IMR-90 (cell line): ENCODE measurements at regions not wholly inside any gene's neighbourhood (a gene's known extent, or its start where the extent isn't known, plus 50 kb on each side); places are given as distances from the start of the nearest gene placed in this dataset.
"Not testable (repeated sequence)": the region's sequence is repeated elsewhere in the genome, so short reads cannot be mapped to it uniquely, and the experiment has no call there.

ENCODE experiments used
- ATAC-seq: fragments of 200-7000 bp; cut with Tn5 transposase; 2 replicates; pipeline ENCODE4 v1.9.1; 2020; ENCODE audit warnings: low read depth, mild to moderate bottlenecking, moderate library complexity
- BruUV-seq: library from RNA; stranded (reverse); fragments of 400-500 nt; replicated peaks from 2 replicates; lab custom pipeline; 2021; lab: Mats Ljungman, UMichigan
- CTCF ChIA-PET: fragments of 300-600 bp; formaldehyde crosslinking; extraction: SDS; loops from one replicate; lab custom pipeline; 2021; ENCODE audit warnings: antibody characterized with exemption; lab: Yijun Ruan, JAX
- POLR2A ChIA-PET: fragments of 300-600 bp; sonication (Branson Sonifier 250); formaldehyde crosslinking; loops from one replicate; lab custom pipeline; 2022; ENCODE audit warnings: antibody characterized with exemption; ENCODE audit not compliant: unreplicated experiment; lab: Charles Lee
- DNase-seq: peaks from one replicate; pipeline ENCODE4 v3.0.0; 2013
- H2AFZ ChIP-seq: replicated peaks from 2 replicates; pipeline ENCODE3; 2013; ENCODE audit warnings: low read length, mild to moderate bottlenecking; ENCODE audit not compliant: poor library complexity
- H2AK5ac ChIP-seq: 2 replicates; pipeline ENCODE4 v1.6.1; 2013; ENCODE audit warnings: low read depth, low read length, inconsistent platforms
- H2AK9ac ChIP-seq: replicated peaks from 2 replicates; pipeline ENCODE3; 2013; ENCODE audit warnings: mild to moderate bottlenecking, low read depth, low read length, moderate library complexity; ENCODE audit not compliant: poor library complexity
- H2BK120ac ChIP-seq: 2 replicates; pipeline ENCODE4 v1.6.1; 2013; ENCODE audit warnings: low read depth, low read length, inconsistent platforms
- H2BK15ac ChIP-seq: 3 replicates; pipeline ENCODE4 v1.6.1; 2013; ENCODE audit warnings: low read depth, low read length, inconsistent platforms
- H2BK20ac ChIP-seq: 2 replicates; pipeline ENCODE4 v1.6.1; 2013; ENCODE audit warnings: low read depth, mild to moderate bottlenecking, inconsistent platforms, low read length, moderate library complexity
- H2BK5ac ChIP-seq: 2 replicates; pipeline ENCODE4 v1.6.1; 2013; ENCODE audit warnings: mild to moderate bottlenecking, low read depth, low read length, inconsistent platforms; ENCODE audit not compliant: poor library complexity, severe bottlenecking
- H3K14ac ChIP-seq: replicated peaks from 2 replicates; pipeline ENCODE4 v1.6.1; 2013; ENCODE audit warnings: low read depth, low read length, inconsistent platforms
- H3K18ac ChIP-seq: 2 replicates; pipeline ENCODE4 v1.6.1; 2013; ENCODE audit warnings: low read depth, low read length, control low read depth
- H3K23ac ChIP-seq: 2 replicates; pipeline ENCODE4 v1.6.1; 2013; ENCODE audit warnings: low read depth, low read length, inconsistent platforms
- H3K27ac ChIP-seq: 2 replicates; pipeline ENCODE4 v1.5.1; 2013; ENCODE audit warnings: mild to moderate bottlenecking, control low read depth, low read length; ENCODE audit not compliant: insufficient read depth
- H3K27me3 ChIP-seq: 2 replicates; pipeline ENCODE4 v1.6.1; 2013; ENCODE audit warnings: low read length; ENCODE audit not compliant: control insufficient read depth, insufficient read depth
- H3K36me3 ChIP-seq: 2 replicates; pipeline ENCODE4 v1.6.1; 2013; ENCODE audit warnings: low read length, mixed read lengths; ENCODE audit not compliant: control insufficient read depth, insufficient read depth
- H3K4ac ChIP-seq: 2 replicates; pipeline ENCODE4 v1.6.1; 2013; ENCODE audit warnings: low read depth, low read length, inconsistent platforms
- H3K4me1 ChIP-seq: 2 replicates; pipeline ENCODE4 v1.6.1; 2013; ENCODE audit warnings: low read length, mixed read lengths; ENCODE audit not compliant: control insufficient read depth, insufficient read depth
- H3K4me2 ChIP-seq: 2 replicates; pipeline ENCODE4 v1.6.1; 2013; ENCODE audit warnings: low read depth, mild to moderate bottlenecking, control low read depth, low read length, moderate library complexity
- H3K4me3 ChIP-seq: 2 replicates; pipeline ENCODE4 v1.5.1; 2013; ENCODE audit warnings: low read depth, mild to moderate bottlenecking, control low read depth, low read length, moderate library complexity; ENCODE audit not compliant: insufficient read depth
- H3K56ac ChIP-seq: 2 replicates; pipeline ENCODE4 v1.6.1; 2013; ENCODE audit warnings: low read length, inconsistent platforms; ENCODE audit not compliant: insufficient read depth; ENCODE audit errors: extremely low read depth
- H3K79me1 ChIP-seq, 2 experiments: 2 replicates each; pipeline ENCODE4 v1.6.1; 2013; ENCODE audit warnings: low read length in 2 of 2, inconsistent platforms in 1 of 2, low read depth in 1 of 2
- H3K9ac ChIP-seq: 2 replicates; pipeline ENCODE4 v1.6.1; 2013; ENCODE audit warnings: low read depth, low read length, control low read depth
- H3K9me1 ChIP-seq: 2 replicates; pipeline ENCODE4 v1.6.1; 2013; ENCODE audit warnings: low read length, inconsistent platforms; ENCODE audit not compliant: insufficient read depth
- H3K9me3 ChIP-seq: 2 replicates; pipeline ENCODE4 v1.6.1; 2013; ENCODE audit warnings: low read length; ENCODE audit not compliant: control insufficient read depth, insufficient read depth
- H4K20me1 ChIP-seq: 2 replicates; pipeline ENCODE4 v1.6.1; 2013; ENCODE audit warnings: low read length, inconsistent platforms; ENCODE audit not compliant: insufficient read depth
- H4K5ac ChIP-seq: 2 replicates; pipeline ENCODE4 v1.6.1; 2013; ENCODE audit warnings: mild to moderate bottlenecking, low read depth, low read length, control low read depth
- H4K8ac ChIP-seq, 2 experiments: 2 replicates each; pipeline ENCODE4 v1.6.1; 2013; ENCODE audit warnings: low read depth in 2 of 2, low read length in 2 of 2, control low read depth in 1 of 2, inconsistent platforms in 1 of 2
- H4K91ac ChIP-seq: 2 replicates; pipeline ENCODE4 v1.6.1; 2013; ENCODE audit warnings: low read depth, low read length, inconsistent platforms; ENCODE audit not compliant: insufficient read depth
- WGBS, 2 experiments: methylation state at CpG; one replicate each; pipeline versions ENCODE4 v1.1.5 to v1.1.7; 2013; ENCODE audit warnings: missing lambda C conversion rate in 2 of 2; ENCODE audit not compliant: insufficient read length in 1 of 2; ENCODE audit errors: extremely low coverage in 2 of 2; 5-methylcytosine and 5-hydroxymethylcytosine counted together
- dilution Hi-C: fragments of 300-500 bp; cut with HindIII; formaldehyde crosslinking; loops from one replicate; pipeline ENCODE4 v1.14.3; 2018; ENCODE audit warnings: low sequenced_read_pairs; ENCODE audit not compliant: unreplicated experiment
- in situ Hi-C: fragments of 300-500 bp; cut with MboI; formaldehyde crosslinking; loops from 3 replicates; pipeline ENCODE4 v1.14.3; 2019; ENCODE audit warnings: low sequenced_read_pairs, inconsistent platforms, mixed read lengths
- intact Hi-C: fragments of 100-400 bp; cut with micrococcal nuclease; formaldehyde crosslinking; loops from 2 replicates; pipeline ENCODE4 v1.10.0; 2022

- dilution Hi-C loops, H3K27ac ChIP-seq: not testable (repeated sequence)
Observed at GRCh38 chr1:149418782-149419181, 56.1 kb upstream of the NBPF19 start.

GRCh38 chr1:149423122-149423521, 51.7 kb upstream of the NBPF19 start:
- BruUV-seq, H2BK15ac ChIP-seq, H2AK5ac ChIP-seq, CTCF ChIA-PET, dilution Hi-C loops, H3K79me1 ChIP-seq, H3K27me3 ChIP-seq, H3K9me3 ChIP-seq, POLR2A ChIA-PET, H3K56ac ChIP-seq, H4K8ac ChIP-seq, DNase-seq, H3K4ac ChIP-seq, H3K23ac ChIP-seq, H3K9me1 ChIP-seq, H3K4me2 ChIP-seq, H2AK9ac ChIP-seq, H3K27ac ChIP-seq, H4K91ac ChIP-seq, in situ Hi-C loops, intact Hi-C loops, H3K36me3 ChIP-seq, H3K4me1 ChIP-seq, H3K4me3 ChIP-seq, H2BK20ac ChIP-seq, H2BK120ac ChIP-seq, H4K5ac ChIP-seq, H3K14ac ChIP-seq, H3K9ac ChIP-seq, H3K18ac ChIP-seq, ATAC-seq, H2BK5ac ChIP-seq, H4K20me1 ChIP-seq, H2AFZ ChIP-seq: not testable (repeated sequence)
- WGBS, 2 experiments = no CpG with 5 or more reads among the region's 5 CpGs

More at GRCh38 chr1:149418782-149419181, 56.1 kb upstream of the NBPF19 start:
- H2BK15ac ChIP-seq, H3K14ac ChIP-seq, H3K9ac ChIP-seq, H2BK20ac ChIP-seq, CTCF ChIA-PET, H4K91ac ChIP-seq, H3K23ac ChIP-seq, H2AFZ ChIP-seq, BruUV-seq, H3K4ac ChIP-seq, H4K5ac ChIP-seq, in situ Hi-C loops, H4K8ac ChIP-seq, H3K9me1 ChIP-seq, DNase-seq, H3K4me3 ChIP-seq, intact Hi-C loops, H3K56ac ChIP-seq, H3K36me3 ChIP-seq, H3K27me3 ChIP-seq, H4K20me1 ChIP-seq, H3K9me3 ChIP-seq, H3K79me1 ChIP-seq, H3K4me2 ChIP-seq, ATAC-seq, H2AK5ac ChIP-seq, H3K4me1 ChIP-seq, POLR2A ChIA-PET, H2BK120ac ChIP-seq, H3K18ac ChIP-seq, H2BK5ac ChIP-seq, H2AK9ac ChIP-seq: not testable (repeated sequence)
- WGBS, 2 experiments = no CpG with 5 or more reads among the region's 3 CpGs
